ENCODE measurements at regions not wholly inside any gene's neighbourhood (a gene's known extent, or its start where the extent isn't known, plus 50 kb on each side); places are given as distances from the start of the nearest gene placed in this dataset.

GRCh38 chr16:86786338-86786737, 208.0 kb downstream of the FOXL1 start:
- Histone ChIP-seq H3K36me3 (no peaks in the 10 kb centered on the region), H3K27me3 (no peaks in the 10 kb centered on the region), H3K4me3 (no peak overlapping the region), H3K9me3 (no peaks in the 10 kb centered on the region), H3K27ac (no peak overlapping the region), H3K4me1 (ENCODE audit: insufficient read depth) (no peaks in the 10 kb centered on the region)
- no peak for DNase-seq
- TF ChIP-seq CTCF (IDR thresholded peaks at IDR 0.05) = no peak
- TF ChIP-seq POLR2A (IDR thresholded peaks at IDR 0.05) = no peak
- TF ChIP-seq EP300 (IDR thresholded peaks at IDR 0.05) = no peak
- 85 to 89% (median 88%) methylated on average over 4 of the region's 4 CpGs for WGBS, 3 donors
- intact Hi-C loops (cut with DNase I) = no loop called here

GRCh38 chr16:86786994-86787393, 208.6 kb downstream of the FOXL1 start:
- Histone ChIP-seq H3K27me3 (no peaks in the 10 kb centered on the region), H3K9me3 (no peaks in the 10 kb centered on the region), H3K36me3 (no peaks in the 10 kb centered on the region), H3K4me1 (ENCODE audit: insufficient read depth) (no peaks in the 10 kb centered on the region), H3K4me3 (no peak overlapping the region), H3K27ac (no peak overlapping the region)
- no peak for DNase-seq
- intact Hi-C loops (cut with DNase I) = no loop called here
- TF ChIP-seq EP300 (IDR thresholded peaks at IDR 0.05) (no peak), CTCF (IDR thresholded peaks at IDR 0.05) (no peak), POLR2A (IDR thresholded peaks at IDR 0.05) (no peak)
- WGBS, 3 donors = 87 to 91% (median 90%) methylated on average over 1 of the region's 1 CpG

GRCh38 chr16:86787538-86787937, 209.2 kb downstream of the FOXL1 start:
- no peak for DNase-seq
- Histone ChIP-seq H3K9me3 (no peaks in the 10 kb centered on the region), H3K27ac (no peak overlapping the region), H3K4me1 (ENCODE audit: insufficient read depth) (no peaks in the 10 kb centered on the region), H3K4me3 (no peak overlapping the region), H3K27me3 (no peaks in the 10 kb centered on the region), H3K36me3 (no peaks in the 10 kb centered on the region)
- 73 to 89% (median 83%) methylated on average over 5 of the region's 5 CpGs for WGBS, 3 donors
- intact Hi-C loops (cut with DNase I) = no loop called here
- no peak for TF ChIP-seq CTCF (IDR thresholded peaks at IDR 0.05)
- TF ChIP-seq POLR2A (IDR thresholded peaks at IDR 0.05) = no peak
- no peak for TF ChIP-seq EP300 (IDR thresholded peaks at IDR 0.05)

GRCh38 chr16:86789621-86790051, 211.3 kb downstream of the FOXL1 start:
- H3K4me1 ChIP-seq (ENCODE audit: insufficient read depth) = no peaks in the 10 kb centered on the region
- no peak for DNase-seq
- TF ChIP-seq POLR2A (IDR thresholded peaks at IDR 0.05) (no peak), CTCF (IDR thresholded peaks at IDR 0.05) (no peak), EP300 (IDR thresholded peaks at IDR 0.05) (no peak)
- WGBS, 3 donors = 43 to 53% (median 47%) methylated on average over 13 of the region's 13 CpGs
- no peaks in the 10 kb centered on the region for H3K27me3 ChIP-seq
- intact Hi-C loops (cut with DNase I) = no loop called here
- no peak overlapping the region for H3K4me3 ChIP-seq
- no peak overlapping the region for H3K27ac ChIP-seq
- peaks cover 0 to 3% of the 10 kb centered on the region in 2 donors for H3K9me3 ChIP-seq
- no peaks in the 10 kb centered on the region for H3K36me3 ChIP-seq

Data from ovary (tissue), 7 donors.